ENCODE measurements at regions not wholly inside any gene's neighbourhood (a gene's known extent, or its start where the extent isn't known, plus 50 kb on each side); places are given as distances from the start of the nearest gene placed in this dataset.

DNA sequence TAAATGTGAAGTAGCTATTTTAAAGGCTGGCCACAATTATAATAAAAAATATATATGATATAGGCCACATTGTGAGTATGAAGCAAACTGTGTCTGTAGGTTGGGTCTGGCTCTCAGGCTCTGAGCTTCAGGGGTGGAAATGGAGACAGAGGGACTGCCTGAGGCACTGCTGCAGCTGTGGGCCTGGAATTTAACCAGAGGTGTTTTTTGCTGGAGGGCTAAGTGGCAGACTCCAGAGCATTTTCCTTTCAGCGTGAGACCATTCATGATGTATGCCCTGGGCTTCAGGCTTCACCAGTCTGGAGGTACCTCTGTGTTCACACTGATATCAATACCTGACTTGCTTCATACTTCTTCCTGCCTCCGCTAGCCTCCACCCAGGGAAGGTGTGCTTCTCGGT lies 64.9 kb upstream of the IL12B start:
- Histone ChIP-seq H3K27me3 (no peaks in the 10 kb centered on the region), H3K27ac (no peak overlapping the region), H3K9me3 (ENCODE audit: low read depth) (no peaks in the 10 kb centered on the region), H3K4me3 (no peak overlapping the region), H3K4me2 (no peak overlapping the region), H3K4me1 (ENCODE audit: insufficient read depth) (no peaks in the 10 kb centered on the region), H2AFZ (no peak overlapping the region), H3K79me2 (no peaks in the 10 kb centered on the region), H4K20me1 (ENCODE audit: insufficient read depth, poor library complexity, severe bottlenecking) (no peaks in the 10 kb centered on the region), H3K36me3 (replicated peaks; ENCODE audit: insufficient read depth, low read depth) (no peaks in the 10 kb centered on the region), H3K9me2 (replicated peaks; ENCODE audit: insufficient read depth) (no peaks in the 10 kb centered on the region)
- TF ChIP-seq EZH2phosphoT487 (IDR thresholded peaks at IDR 0.05; ENCODE audit: low read depth, severe bottlenecking, unreplicated experiment) (no peak), EZH2 (IDR thresholded peaks at IDR 0.05; ENCODE audit: borderline replicate concordance) (no peak)
- TF ChIP-seq, protein P1, sequence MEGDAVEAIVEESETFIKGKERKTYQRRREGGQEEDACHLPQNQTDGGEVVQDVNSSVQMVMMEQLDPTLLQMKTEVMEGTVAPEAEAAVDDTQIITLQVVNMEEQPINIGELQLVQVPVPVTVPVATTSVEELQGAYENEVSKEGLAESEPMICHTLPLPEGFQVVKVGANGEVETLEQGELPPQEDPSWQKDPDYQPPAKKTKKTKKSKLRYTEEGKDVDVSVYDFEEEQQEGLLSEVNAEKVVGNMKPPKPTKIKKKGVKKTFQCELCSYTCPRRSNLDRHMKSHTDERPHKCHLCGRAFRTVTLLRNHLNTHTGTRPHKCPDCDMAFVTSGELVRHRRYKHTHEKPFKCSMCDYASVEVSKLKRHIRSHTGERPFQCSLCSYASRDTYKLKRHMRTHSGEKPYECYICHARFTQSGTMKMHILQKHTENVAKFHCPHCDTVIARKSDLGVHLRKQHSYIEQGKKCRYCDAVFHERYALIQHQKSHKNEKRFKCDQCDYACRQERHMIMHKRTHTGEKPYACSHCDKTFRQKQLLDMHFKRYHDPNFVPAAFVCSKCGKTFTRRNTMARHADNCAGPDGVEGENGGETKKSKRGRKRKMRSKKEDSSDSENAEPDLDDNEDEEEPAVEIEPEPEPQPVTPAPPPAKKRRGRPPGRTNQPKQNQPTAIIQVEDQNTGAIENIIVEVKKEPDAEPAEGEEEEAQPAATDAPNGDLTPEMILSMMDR (IDR thresholded peaks at IDR 0.05; ENCODE audit: poor library complexity): no peak
- DNase-seq (ENCODE audit: low spot score): no peak
- 66% methylated on average over 3 of the region's 3 CpGs for WGBS (ENCODE audit: low lambda C conversion rate, missing lambda C conversion rate)

DNA sequence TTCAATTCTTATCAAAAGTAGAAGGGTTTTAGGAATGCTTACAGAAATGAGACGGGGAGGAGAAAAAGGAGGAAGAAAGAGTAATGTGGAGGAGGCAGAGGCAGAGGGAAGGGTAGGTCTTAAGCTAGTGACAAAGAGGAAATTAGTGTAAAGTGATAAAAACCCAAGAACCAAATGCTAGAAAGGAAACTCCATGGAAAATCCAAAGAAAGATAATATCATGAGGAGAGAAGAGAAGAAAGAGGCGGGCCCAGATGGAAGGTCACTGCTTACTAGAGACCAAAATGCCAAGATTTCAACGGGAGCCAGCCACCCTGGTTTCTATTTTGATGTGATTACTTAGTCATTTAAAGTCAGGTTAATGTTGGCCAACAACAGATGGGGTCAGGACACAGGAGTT lies 68.6 kb upstream of the IL12B start:
- H3K4me2 ChIP-seq: no peak overlapping the region
- H3K79me2 ChIP-seq: no peaks in the 10 kb centered on the region
- no peaks in the 10 kb centered on the region for H3K36me3 ChIP-seq (replicated peaks; ENCODE audit: insufficient read depth, low read depth)
- 70% methylated on average over 3 of the region's 3 CpGs for WGBS (ENCODE audit: low lambda C conversion rate, missing lambda C conversion rate)
- H3K9me3 ChIP-seq (ENCODE audit: low read depth): no peaks in the 10 kb centered on the region
- no peaks in the 10 kb centered on the region for H3K27me3 ChIP-seq
- H3K4me3 ChIP-seq: no peak overlapping the region
- H4K20me1 ChIP-seq (ENCODE audit: insufficient read depth, poor library complexity, severe bottlenecking): no peaks in the 10 kb centered on the region
- TF ChIP-seq, protein P1 (IDR thresholded peaks at IDR 0.05; ENCODE audit: poor library complexity): no peak
- TF ChIP-seq EZH2 (IDR thresholded peaks at IDR 0.05; ENCODE audit: borderline replicate concordance): no peak
- no peak for TF ChIP-seq EZH2phosphoT487 (IDR thresholded peaks at IDR 0.05; ENCODE audit: low read depth, severe bottlenecking, unreplicated experiment)
- H3K27ac ChIP-seq: no peak overlapping the region
- H3K4me1 ChIP-seq (ENCODE audit: insufficient read depth): no peaks in the 10 kb centered on the region
- H3K9me2 ChIP-seq (replicated peaks; ENCODE audit: insufficient read depth): no peaks in the 10 kb centered on the region
- H2AFZ ChIP-seq: no peak overlapping the region
- DNase-seq (ENCODE audit: low spot score): no peak

DNA sequence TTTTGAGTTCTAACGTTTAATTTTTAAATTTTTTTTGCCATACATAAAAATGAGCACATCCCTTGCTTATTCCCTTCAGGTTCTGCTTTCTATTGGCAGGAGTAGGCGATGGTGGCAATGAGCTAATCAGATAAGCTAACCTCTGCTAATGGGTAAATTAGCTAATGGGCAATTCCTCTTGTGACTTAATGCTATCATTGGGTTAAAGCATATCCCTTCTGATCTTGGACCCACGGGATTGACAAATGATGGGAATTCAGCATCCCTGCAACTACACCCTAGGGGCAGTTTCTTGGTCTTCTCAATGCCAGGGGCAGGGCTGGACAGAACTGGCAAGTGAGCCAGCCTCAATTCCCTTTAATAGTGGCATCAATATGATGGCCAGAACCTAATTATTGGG lies 70.2 kb upstream of the IL12B start:
- no peak overlapping the region for H3K4me3 ChIP-seq
- 48% methylated on average over 3 of the region's 3 CpGs for WGBS (ENCODE audit: low lambda C conversion rate, missing lambda C conversion rate)

More for the DNA sequence above, 70.2 kb upstream of the IL12B start:
- Histone ChIP-seq H3K4me2 (no peak overlapping the region), H2AFZ (no peak overlapping the region), H3K79me2 (no peaks in the 10 kb centered on the region), H3K9me2 (replicated peaks; ENCODE audit: insufficient read depth) (no peaks in the 10 kb centered on the region), H3K36me3 (replicated peaks; ENCODE audit: insufficient read depth, low read depth) (no peaks in the 10 kb centered on the region), H3K4me1 (ENCODE audit: insufficient read depth) (no peaks in the 10 kb centered on the region), H3K27ac (no peak overlapping the region), H3K27me3 (no peaks in the 10 kb centered on the region), H4K20me1 (ENCODE audit: insufficient read depth, poor library complexity, severe bottlenecking) (no peaks in the 10 kb centered on the region), H3K9me3 (ENCODE audit: low read depth) (no peaks in the 10 kb centered on the region)
- TF ChIP-seq, protein P1 (IDR thresholded peaks at IDR 0.05; ENCODE audit: poor library complexity): no peak
- TF ChIP-seq EZH2 (IDR thresholded peaks at IDR 0.05; ENCODE audit: borderline replicate concordance) (no peak), EZH2phosphoT487 (IDR thresholded peaks at IDR 0.05; ENCODE audit: low read depth, severe bottlenecking, unreplicated experiment) (no peak)
- DNase-seq (ENCODE audit: low spot score): no peak

All from hepatocyte (in vitro differentiated cells).